ENCODE measurements at regions not wholly inside any gene's neighbourhood (a gene's known extent, or its start where the extent isn't known, plus 50 kb on each side); places are given as distances from the start of the nearest gene placed in this dataset.

DNA sequence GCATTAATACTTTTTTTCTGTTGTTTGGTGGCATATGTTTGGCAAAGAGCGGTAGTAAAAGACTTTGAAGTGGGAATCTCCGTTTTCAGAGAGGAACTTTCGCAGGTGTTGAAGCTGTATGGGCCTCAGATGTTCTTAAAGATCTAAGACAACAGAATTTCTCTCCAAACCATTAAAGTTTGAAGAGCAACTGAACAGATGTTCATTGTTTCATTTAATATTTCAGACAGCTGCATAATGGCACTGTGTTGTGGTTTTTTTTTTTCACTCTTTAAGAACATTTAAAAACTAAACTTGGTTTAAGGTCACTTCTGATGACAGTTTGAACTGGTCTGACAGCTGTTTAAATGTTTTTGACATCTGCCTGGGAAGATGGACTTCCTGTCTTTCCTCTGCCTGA lies 882.7 kb upstream of the PCDH10 start:
- Histone ChIP-seq H3K4me3 (replicated peaks in 1 of 3; ENCODE audit: insufficient read depth in 1 of 3, low read depth in 2 of 3, low read length in 3 of 3) (no peak overlapping the region), H3K4me2 (ENCODE audit: low read depth, low read length) (no peak overlapping the region), H3K79me2 (ENCODE audit: insufficient read depth, low read length) (no peaks in the 10 kb centered on the region), H3K4me1 (ENCODE audit: insufficient read depth, low read length) (no peaks in the 10 kb centered on the region), H3K27ac (ENCODE audit: extremely low read length, insufficient read depth, low read length) (no peak overlapping the region), H2AFZ (ENCODE audit: low read length) (no peak overlapping the region), H3K9me3 (ENCODE audit: low read length) (no peaks in the 10 kb centered on the region), H3K36me3 (replicated peaks in 1 of 2; ENCODE audit: control insufficient read depth in 1 of 2, insufficient read depth in 2 of 2, low read length in 2 of 2) (no peaks in the 10 kb centered on the region), H3K27me3 (ENCODE audit: control insufficient read depth in 1 of 2, insufficient read depth in 2 of 2, low read length in 2 of 2) (no peaks in the 10 kb centered on the region), H4K20me1 (ENCODE audit: insufficient read depth, low read length) (no peaks in the 10 kb centered on the region), H3K9ac (ENCODE audit: insufficient read depth, low read depth, low read length) (no peak overlapping the region)
- FAIRE-seq (no peak), ATAC-seq (no peak), DNase-seq (ENCODE audit: low spot score) (no peak)
- in situ Hi-C loops (cut with HindIII; ENCODE audit: extremely low pct_ligation_motif_present, low pct_unique_long_range_greater_than_20kb) (no loop called here), intact Hi-C loops (cut with micrococcal nuclease; ENCODE audit: unreplicated experiment) (no loop called here)
- WGBS (ENCODE audit: low lambda C conversion rate), result 17% methylated on average over 3 of the region's 3 CpGs
- ChIA-PET POLR2A (no interaction called here), CTCF (ENCODE audit: low intra/inter-chr PET ratio, low total read pairs) (no interaction called here)
- no peak for TF ChIP-seq SAFB2 (CRISPR knock-in tag; IDR thresholded peaks at IDR 0.05; ENCODE audit: borderline replicate concordance, low read depth)
- no peak for TF ChIP-seq ZNF350 (CRISPR knock-in tag; IDR thresholded peaks at IDR 0.05; ENCODE audit: borderline replicate concordance, low read depth)
- TF ChIP-seq, protein P1, sequence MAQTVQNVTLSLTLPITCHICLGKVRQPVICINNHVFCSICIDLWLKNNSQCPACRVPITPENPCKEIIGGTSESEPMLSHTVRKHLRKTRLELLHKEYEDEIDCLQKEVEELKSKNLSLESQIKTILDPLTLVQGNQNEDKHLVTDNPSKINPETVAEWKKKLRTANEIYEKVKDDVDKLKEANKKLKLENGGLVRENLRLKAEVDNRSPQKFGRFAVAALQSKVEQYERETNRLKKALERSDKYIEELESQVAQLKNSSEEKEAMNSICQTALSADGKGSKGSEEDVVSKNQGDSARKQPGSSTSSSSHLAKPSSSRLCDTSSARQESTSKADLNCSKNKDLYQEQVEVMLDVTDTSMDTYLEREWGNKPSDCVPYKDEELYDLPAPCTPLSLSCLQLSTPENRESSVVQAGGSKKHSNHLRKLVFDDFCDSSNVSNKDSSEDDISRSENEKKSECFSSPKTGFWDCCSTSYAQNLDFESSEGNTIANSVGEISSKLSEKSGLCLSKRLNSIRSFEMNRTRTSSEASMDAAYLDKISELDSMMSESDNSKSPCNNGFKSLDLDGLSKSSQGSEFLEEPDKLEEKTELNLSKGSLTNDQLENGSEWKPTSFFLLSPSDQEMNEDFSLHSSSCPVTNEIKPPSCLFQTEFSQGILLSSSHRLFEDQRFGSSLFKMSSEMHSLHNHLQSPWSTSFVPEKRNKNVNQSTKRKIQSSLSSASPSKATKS (CRISPR knock-in tag; IDR thresholded peaks at IDR 0.05), result no peak
- TF ChIP-seq REPIN1 (CRISPR knock-in tag; IDR thresholded peaks at IDR 0.05; ENCODE audit: borderline replicate concordance, low read depth), result no peak
- TF ChIP-seq ZNF782 (CRISPR knock-in tag; IDR thresholded peaks at IDR 0.05; ENCODE audit: borderline replicate concordance), result no peak
- no peak for TF ChIP-seq KLF12 (CRISPR knock-in tag; IDR thresholded peaks at IDR 0.05; ENCODE audit: borderline replicate concordance)
- no peak for TF ChIP-seq JDP2 (CRISPR knock-in tag; IDR thresholded peaks at IDR 0.05; ENCODE audit: borderline replicate concordance)
- TF ChIP-seq ZNF256 (CRISPR knock-in tag; conservative IDR thresholded peaks at IDR 0.05), result no peak
- TF ChIP-seq ATM (IDR thresholded peaks at IDR 0.05; ENCODE audit: borderline replicate concordance), result no peak
- TF ChIP-seq ZNF124 (CRISPR knock-in tag; IDR thresholded peaks at IDR 0.05), result no peak
- TF ChIP-seq, protein P2, sequence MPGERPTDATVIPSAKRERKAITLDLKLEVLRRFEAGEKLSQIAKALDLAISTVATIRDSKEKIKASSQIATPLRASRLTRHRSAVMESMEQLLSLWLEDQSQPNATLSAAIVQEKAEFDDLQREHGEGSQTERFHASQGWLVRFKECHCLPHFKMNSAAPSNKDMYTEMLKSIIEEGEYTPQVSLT (CRISPR knock-in tag; IDR thresholded peaks at IDR 0.05; ENCODE audit: borderline replicate concordance, low read depth), result no peak
- no peak for TF ChIP-seq CBX5 (CRISPR knock-in tag; IDR thresholded peaks at IDR 0.05; ENCODE audit: borderline replicate concordance)
- TF ChIP-seq SIN3B (IDR thresholded peaks at IDR 0.05; ENCODE audit: low read length), result no peak
- TF ChIP-seq CENPX (CRISPR knock-in tag; IDR thresholded peaks at IDR 0.05), result no peak
- TF ChIP-seq GPN1 (CRISPR knock-in tag; IDR thresholded peaks at IDR 0.05; ENCODE audit: borderline replicate concordance), result no peak
- TF ChIP-seq, protein P3, sequence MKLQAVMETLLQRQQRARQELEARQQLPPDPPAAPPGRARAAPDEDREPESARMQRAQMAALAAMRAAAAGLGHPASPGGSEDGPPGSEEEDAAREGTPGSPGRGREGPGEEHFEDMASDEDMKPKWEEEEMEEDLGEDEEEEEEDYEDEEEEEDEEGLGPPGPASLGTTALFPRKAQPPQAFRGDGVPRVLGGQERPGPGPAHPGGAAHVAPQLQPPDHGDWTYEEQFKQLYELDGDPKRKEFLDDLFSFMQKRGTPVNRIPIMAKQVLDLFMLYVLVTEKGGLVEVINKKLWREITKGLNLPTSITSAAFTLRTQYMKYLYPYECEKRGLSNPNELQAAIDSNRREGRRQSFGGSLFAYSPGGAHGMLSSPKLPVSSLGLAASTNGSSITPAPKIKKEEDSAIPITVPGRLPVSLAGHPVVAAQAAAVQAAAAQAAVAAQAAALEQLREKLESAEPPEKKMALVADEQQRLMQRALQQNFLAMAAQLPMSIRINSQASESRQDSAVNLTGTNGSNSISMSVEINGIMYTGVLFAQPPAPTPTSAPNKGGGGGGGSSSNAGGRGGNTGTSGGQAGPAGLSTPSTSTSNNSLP (IDR thresholded peaks at IDR 0.05; ENCODE audit: low read depth, low read length), result no peak
- no peak for TF ChIP-seq SCMH1 (CRISPR knock-in tag; IDR thresholded peaks at IDR 0.05; ENCODE audit: borderline replicate concordance)
- no TSS peak for BruUV-seq (replicated peaks)

Data from HepG2 (cell line).